ENCODE measurements at regions not wholly inside any gene's neighbourhood (a gene's known extent, or its start where the extent isn't known, plus 50 kb on each side); places are given as distances from the start of the nearest gene placed in this dataset.
A peak's percentile ranks its signal among the peaks of the same experiment; 100 is the strongest.

DNA sequence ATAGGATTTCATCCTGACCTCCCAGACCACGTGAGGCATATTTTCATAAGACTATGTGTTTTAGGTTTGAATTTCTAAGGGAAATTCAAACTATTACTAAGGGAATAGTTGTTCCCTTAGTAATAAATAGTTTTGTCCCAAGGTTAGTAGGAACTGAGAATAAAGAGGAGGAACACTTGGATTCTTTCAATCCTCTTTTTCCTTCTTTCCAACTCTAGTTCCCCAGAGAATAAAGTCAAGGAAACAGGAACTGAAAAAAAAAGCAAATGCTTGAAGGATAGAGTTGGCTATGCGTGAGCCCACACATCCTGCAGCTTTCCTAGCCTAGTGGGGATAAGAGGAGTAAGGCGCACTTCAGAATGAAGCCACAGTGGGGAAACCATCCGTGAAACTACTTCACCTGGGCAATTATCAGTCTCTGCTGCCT lies 312.1 kb upstream of the TGFBR2 start:
- H3K9me3 ChIP-seq (ENCODE audit: control extremely low read depth in 1 of 5, control insufficient read depth in 4 of 5, insufficient read depth in 2 of 5, low read depth in 1 of 5, low read length in 4 of 5), result no peaks in the 10 kb centered on the region
- 100% methylated on average over 4 of the region's 4 CpGs for WGBS (ENCODE audit: insufficient coverage)
- no peak overlapping the region for H3K4me3 ChIP-seq (ENCODE audit: control insufficient read depth in 1 of 7, extremely low read depth in 1 of 7, insufficient read depth in 4 of 7, low read depth in 2 of 7, low read length in 6 of 7)
- peaks cover 4 to 24% (median 17%) of the 10 kb centered on the region in 4 experiments for H3K4me1 ChIP-seq (ENCODE audit: control extremely low read depth in 1 of 4, control insufficient read depth in 4 of 4, insufficient read depth in 4 of 4, low read length in 3 of 4)
- POLR2A ChIA-PET, result interaction anchor here (1.0 kb wide), 1 partner anchor 395 kb away, joined by 3 read pairs; no protein-coding TSS in a partner anchor
- DNase-seq, result no peak
- H3K27ac ChIP-seq (ENCODE audit: insufficient read depth in 1 of 2, low read depth in 1 of 2, low read length in 2 of 2, poor library complexity in 1 of 2, severe bottlenecking in 2 of 2), result no peak overlapping the region
- H3K27me3 ChIP-seq (replicated peaks in 2 of 5; ENCODE audit: control insufficient read depth in 4 of 5, insufficient read depth in 5 of 5, low read length in 4 of 5), result no peaks in the 10 kb centered on the region
- CTCF ChIA-PET, result no interaction called here
- H3K36me3 ChIP-seq (ENCODE audit: control insufficient read depth in 4 of 4, insufficient read depth in 4 of 4, low read length in 3 of 4), result no peaks in the 10 kb centered on the region

DNA sequence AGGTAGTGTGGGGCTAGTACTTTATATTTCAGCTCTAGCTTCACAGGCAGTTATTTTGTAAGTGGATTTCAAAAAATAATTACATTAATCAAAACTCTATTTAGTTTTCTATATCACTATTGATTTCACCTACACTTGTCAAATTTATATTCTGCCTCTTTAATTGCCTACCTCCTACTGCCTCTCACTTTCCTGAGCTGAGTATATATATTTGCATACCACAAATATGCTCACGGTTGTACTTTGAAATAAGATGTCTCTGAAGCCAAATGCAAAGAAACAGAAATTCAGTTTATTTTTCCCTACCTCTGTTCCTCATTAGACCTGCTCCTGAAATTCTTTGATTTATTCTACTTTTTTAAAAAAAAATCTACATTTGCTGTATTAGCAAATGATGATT lies 309.3 kb upstream of the TGFBR2 start:
- no CpG with 5 or more reads among the region's 1 CpG for WGBS (ENCODE audit: insufficient coverage)
- ChIA-PET CTCF (no interaction called here), POLR2A (no interaction called here)
- no peaks in the 10 kb centered on the region for H3K27me3 ChIP-seq (replicated peaks in 2 of 5; ENCODE audit: control insufficient read depth in 4 of 5, insufficient read depth in 5 of 5, low read length in 4 of 5)
- H3K4me3 ChIP-seq (ENCODE audit: control insufficient read depth in 1 of 7, extremely low read depth in 1 of 7, insufficient read depth in 4 of 7, low read depth in 2 of 7, low read length in 6 of 7), result no peak overlapping the region
- H3K9me3 ChIP-seq (ENCODE audit: control extremely low read depth in 1 of 5, control insufficient read depth in 4 of 5, insufficient read depth in 2 of 5, low read depth in 1 of 5, low read length in 4 of 5), result no peaks in the 10 kb centered on the region
- no peak for DNase-seq
- no peaks in the 10 kb centered on the region for H3K36me3 ChIP-seq (ENCODE audit: control insufficient read depth in 4 of 4, insufficient read depth in 4 of 4, low read length in 3 of 4)
- H3K27ac ChIP-seq (ENCODE audit: insufficient read depth in 1 of 2, low read depth in 1 of 2, low read length in 2 of 2, poor library complexity in 1 of 2, severe bottlenecking in 2 of 2), result no peak overlapping the region
- H3K4me1 ChIP-seq (ENCODE audit: control extremely low read depth in 1 of 4, control insufficient read depth in 4 of 4, insufficient read depth in 4 of 4, low read length in 3 of 4), result peaks cover 0 to 8% (median 2%) of the 10 kb centered on the region in 4 experiments

DNA sequence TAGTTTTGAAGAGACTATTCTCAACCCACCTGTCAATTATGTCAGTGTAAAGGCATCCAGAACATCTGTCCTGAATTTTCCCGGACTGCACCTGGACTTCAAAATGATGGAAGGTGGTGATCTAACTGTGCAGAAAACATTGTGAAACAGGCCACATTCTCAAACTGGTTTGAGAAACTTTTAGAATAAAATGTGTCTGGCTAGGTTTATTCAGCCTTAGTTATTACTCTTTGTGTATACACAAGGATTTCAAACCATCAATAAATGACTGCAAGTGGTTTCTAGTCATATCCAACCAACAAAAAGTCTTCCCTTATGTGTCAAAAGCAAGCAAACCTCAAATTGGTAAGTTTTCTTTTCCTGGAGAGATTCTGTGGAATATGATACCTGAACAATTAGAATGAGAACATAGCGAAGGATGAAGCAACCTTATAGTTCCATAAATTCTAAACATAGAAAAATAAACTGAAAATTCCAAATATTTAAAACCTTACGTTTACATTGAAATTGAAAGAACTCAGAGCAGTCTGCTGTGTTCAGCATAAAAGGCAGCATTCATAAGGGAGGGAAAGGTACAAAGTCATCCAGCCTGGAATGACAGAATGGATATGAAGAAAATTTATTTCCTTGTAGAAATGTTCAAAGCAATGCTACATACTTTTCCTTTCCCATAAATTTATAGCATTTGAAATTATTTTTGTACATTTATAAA lies 306.6 kb upstream of the TGFBR2 start:
- DNase-seq, result no peak
- CTCF ChIA-PET, result no interaction called here
- 100% methylated on average over 1 of the region's 3 CpGs for WGBS (ENCODE audit: insufficient coverage)

DNA sequence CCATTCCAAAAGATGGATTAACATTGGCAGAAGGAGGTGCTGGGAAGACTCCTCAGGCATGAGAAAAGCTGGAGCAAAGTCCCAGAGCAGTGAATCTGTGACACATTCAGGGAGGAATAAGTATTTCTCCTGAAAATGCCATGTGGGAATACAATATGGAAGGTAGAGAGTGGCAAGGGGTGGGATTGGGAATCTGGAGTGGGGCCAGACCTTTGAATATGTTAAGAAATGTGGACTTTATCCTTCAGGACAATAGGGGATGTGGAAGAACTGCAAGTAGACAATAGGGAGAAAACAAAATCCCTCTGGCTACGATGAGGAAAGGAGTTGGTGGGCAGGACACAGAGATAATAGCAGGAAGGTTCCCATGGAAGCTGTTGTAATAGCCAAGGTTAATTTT lies 305.6 kb upstream of the TGFBR2 start:
- Histone ChIP-seq H3K27ac (ENCODE audit: insufficient read depth in 1 of 2, low read depth in 1 of 2, low read length in 2 of 2, poor library complexity in 1 of 2, severe bottlenecking in 2 of 2) (no peak overlapping the region), H3K27me3 (replicated peaks in 2 of 5; ENCODE audit: control insufficient read depth in 4 of 5, insufficient read depth in 5 of 5, low read length in 4 of 5) (no peaks in the 10 kb centered on the region), H3K4me1 (ENCODE audit: control extremely low read depth in 1 of 4, control insufficient read depth in 4 of 4, insufficient read depth in 4 of 4, low read length in 3 of 4) (no peaks in the 10 kb centered on the region), H3K4me3 (ENCODE audit: control insufficient read depth in 1 of 7, extremely low read depth in 1 of 7, insufficient read depth in 4 of 7, low read depth in 2 of 7, low read length in 6 of 7) (no peak overlapping the region), H3K9me3 (ENCODE audit: control extremely low read depth in 1 of 5, control insufficient read depth in 4 of 5, insufficient read depth in 2 of 5, low read depth in 1 of 5, low read length in 4 of 5) (peaks cover 0 to 4% (median 0%) of the 10 kb centered on the region in 5 experiments), H3K36me3 (ENCODE audit: control insufficient read depth in 4 of 4, insufficient read depth in 4 of 4, low read length in 3 of 4) (no peaks in the 10 kb centered on the region)
- no peak for DNase-seq
- ChIA-PET POLR2A (no interaction called here), CTCF (no interaction called here)
- no CpG with 5 or more reads among the region's 1 CpG for WGBS (ENCODE audit: insufficient coverage)

More for the DNA sequence above, 306.6 kb upstream of the TGFBR2 start:
- POLR2A ChIA-PET, result no interaction called here
- no peaks in the 10 kb centered on the region for H3K27me3 ChIP-seq (replicated peaks in 2 of 5; ENCODE audit: control insufficient read depth in 4 of 5, insufficient read depth in 5 of 5, low read length in 4 of 5)
- H3K36me3 ChIP-seq (ENCODE audit: control insufficient read depth in 4 of 4, insufficient read depth in 4 of 4, low read length in 3 of 4), result no peaks in the 10 kb centered on the region
- H3K4me3 ChIP-seq (ENCODE audit: control insufficient read depth in 1 of 7, extremely low read depth in 1 of 7, insufficient read depth in 4 of 7, low read depth in 2 of 7, low read length in 6 of 7), result no peak overlapping the region
- H3K9me3 ChIP-seq (ENCODE audit: control extremely low read depth in 1 of 5, control insufficient read depth in 4 of 5, insufficient read depth in 2 of 5, low read depth in 1 of 5, low read length in 4 of 5), result peaks cover 0 to 4% (median 0%) of the 10 kb centered on the region in 5 experiments
- H3K4me1 ChIP-seq (ENCODE audit: control extremely low read depth in 1 of 4, control insufficient read depth in 4 of 4, insufficient read depth in 4 of 4, low read length in 3 of 4), result no peaks in the 10 kb centered on the region
- no peak overlapping the region for H3K27ac ChIP-seq (ENCODE audit: insufficient read depth in 1 of 2, low read depth in 1 of 2, low read length in 2 of 2, poor library complexity in 1 of 2, severe bottlenecking in 2 of 2)

DNA sequence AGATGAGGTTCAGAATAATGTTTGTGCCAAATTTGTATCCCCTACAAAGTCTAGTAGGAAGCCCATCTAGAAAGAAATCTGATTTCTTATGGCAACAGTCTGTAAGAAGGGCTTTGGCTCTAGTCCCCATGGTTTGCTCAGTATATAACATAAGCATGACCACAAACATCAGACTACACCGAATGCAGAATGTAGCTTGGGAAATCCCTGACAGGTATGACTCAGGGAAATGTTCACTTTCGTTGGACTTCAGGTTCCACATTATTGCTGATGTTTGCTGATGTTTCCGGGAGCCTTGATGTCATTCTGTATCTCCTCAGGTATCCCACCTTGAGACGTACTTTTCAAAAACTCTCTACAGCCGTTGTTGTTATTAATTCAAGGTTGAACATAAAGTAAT lies 304.4 kb upstream of the TGFBR2 start:
- H3K36me3 ChIP-seq (ENCODE audit: control insufficient read depth in 4 of 4, insufficient read depth in 4 of 4, low read length in 3 of 4), result no peaks in the 10 kb centered on the region
- peaks cover 0 to 4% (median 0%) of the 10 kb centered on the region in 5 experiments for H3K9me3 ChIP-seq (ENCODE audit: control extremely low read depth in 1 of 5, control insufficient read depth in 4 of 5, insufficient read depth in 2 of 5, low read depth in 1 of 5, low read length in 4 of 5)
- H3K27me3 ChIP-seq (replicated peaks in 2 of 5; ENCODE audit: control insufficient read depth in 4 of 5, insufficient read depth in 5 of 5, low read length in 4 of 5), result no peaks in the 10 kb centered on the region
- no peak overlapping the region for H3K27ac ChIP-seq (ENCODE audit: insufficient read depth in 1 of 2, low read depth in 1 of 2, low read length in 2 of 2, poor library complexity in 1 of 2, severe bottlenecking in 2 of 2)
- POLR2A ChIA-PET, result no interaction called here
- no peak overlapping the region for H3K4me3 ChIP-seq (ENCODE audit: control insufficient read depth in 1 of 7, extremely low read depth in 1 of 7, insufficient read depth in 4 of 7, low read depth in 2 of 7, low read length in 6 of 7)
- H3K4me1 ChIP-seq (ENCODE audit: control extremely low read depth in 1 of 4, control insufficient read depth in 4 of 4, insufficient read depth in 4 of 4, low read length in 3 of 4), result no peaks in the 10 kb centered on the region
- DNase-seq, result peak in 2 of 3 donors; percentile 57 to 60
- WGBS (ENCODE audit: insufficient coverage), result 27% methylated on average over 4 of the region's 5 CpGs
- CTCF ChIA-PET, result no interaction called here

DNA sequence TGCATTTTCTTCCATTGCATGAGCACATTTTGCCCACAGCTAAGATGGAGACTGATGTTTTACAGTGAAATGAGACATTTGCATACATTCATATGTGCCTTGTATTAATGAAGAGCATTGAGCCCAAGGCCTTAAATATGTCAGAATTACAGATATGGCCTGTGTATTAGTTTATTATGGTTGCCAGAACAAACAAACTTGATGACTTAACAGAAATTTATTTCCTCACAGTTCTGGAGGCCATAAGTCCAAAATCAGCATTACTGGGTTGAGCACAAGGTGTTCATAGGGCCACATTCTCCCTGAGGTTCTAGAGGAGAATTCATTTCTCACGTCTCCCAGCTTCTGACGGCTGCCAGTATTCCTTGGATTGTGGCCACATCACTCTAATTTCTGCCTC lies 302.6 kb upstream of the TGFBR2 start:
- H3K27ac ChIP-seq (ENCODE audit: insufficient read depth in 1 of 2, low read depth in 1 of 2, low read length in 2 of 2, poor library complexity in 1 of 2, severe bottlenecking in 2 of 2), result no peak overlapping the region
- DNase-seq, result no peak
- 100% methylated on average over 2 of the region's 2 CpGs for WGBS (ENCODE audit: insufficient coverage)
- no peak overlapping the region for H3K4me3 ChIP-seq (ENCODE audit: control insufficient read depth in 1 of 7, extremely low read depth in 1 of 7, insufficient read depth in 4 of 7, low read depth in 2 of 7, low read length in 6 of 7)
- no peaks in the 10 kb centered on the region for H3K36me3 ChIP-seq (ENCODE audit: control insufficient read depth in 4 of 4, insufficient read depth in 4 of 4, low read length in 3 of 4)
- peaks cover 0 to 4% (median 0%) of the 10 kb centered on the region in 5 experiments for H3K9me3 ChIP-seq (ENCODE audit: control extremely low read depth in 1 of 5, control insufficient read depth in 4 of 5, insufficient read depth in 2 of 5, low read depth in 1 of 5, low read length in 4 of 5)
- H3K27me3 ChIP-seq (replicated peaks in 2 of 5; ENCODE audit: control insufficient read depth in 4 of 5, insufficient read depth in 5 of 5, low read length in 4 of 5), result no peaks in the 10 kb centered on the region
- POLR2A ChIA-PET, result no interaction called here
- CTCF ChIA-PET, result no interaction called here
- H3K4me1 ChIP-seq (ENCODE audit: control extremely low read depth in 1 of 4, control insufficient read depth in 4 of 4, insufficient read depth in 4 of 4, low read length in 3 of 4), result no peaks in the 10 kb centered on the region

DNA sequence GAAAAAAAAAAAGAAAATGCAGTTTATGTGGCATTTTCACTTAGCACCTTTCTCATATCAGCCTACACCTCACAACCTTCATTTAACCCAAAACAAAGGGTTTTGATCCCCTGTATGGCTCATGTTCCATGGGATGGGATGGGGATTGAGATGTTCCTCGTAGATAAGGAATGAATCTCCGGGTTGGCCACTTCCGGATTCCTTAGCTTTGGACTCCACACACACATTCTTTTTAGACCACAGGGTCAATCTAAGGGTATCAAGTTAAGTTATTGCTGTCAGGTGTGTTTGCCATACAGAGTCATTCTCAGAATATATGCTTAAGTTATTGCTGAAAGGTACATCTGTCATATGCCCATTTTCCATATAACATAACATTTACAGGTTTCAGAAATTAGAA lies 301.4 kb upstream of the TGFBR2 start:
- CTCF ChIA-PET, result no interaction called here
- POLR2A ChIA-PET, result no interaction called here

More for the DNA sequence above, 301.4 kb upstream of the TGFBR2 start:
- DNase-seq, result no peak
- H3K9me3 ChIP-seq (ENCODE audit: control extremely low read depth in 1 of 5, control insufficient read depth in 4 of 5, insufficient read depth in 2 of 5, low read depth in 1 of 5, low read length in 4 of 5), result peaks cover 0 to 4% (median 0%) of the 10 kb centered on the region in 5 experiments
- no peaks in the 10 kb centered on the region for H3K36me3 ChIP-seq (ENCODE audit: control insufficient read depth in 4 of 4, insufficient read depth in 4 of 4, low read length in 3 of 4)
- H3K27me3 ChIP-seq (replicated peaks in 2 of 5; ENCODE audit: control insufficient read depth in 4 of 5, insufficient read depth in 5 of 5, low read length in 4 of 5), result no peaks in the 10 kb centered on the region
- WGBS (ENCODE audit: insufficient coverage), result no CpG with 5 or more reads among the region's 3 CpGs
- H3K27ac ChIP-seq (ENCODE audit: insufficient read depth in 1 of 2, low read depth in 1 of 2, low read length in 2 of 2, poor library complexity in 1 of 2, severe bottlenecking in 2 of 2), result no peak overlapping the region
- H3K4me3 ChIP-seq (ENCODE audit: control insufficient read depth in 1 of 7, extremely low read depth in 1 of 7, insufficient read depth in 4 of 7, low read depth in 2 of 7, low read length in 6 of 7), result no peak overlapping the region
- H3K4me1 ChIP-seq (ENCODE audit: control extremely low read depth in 1 of 4, control insufficient read depth in 4 of 4, insufficient read depth in 4 of 4, low read length in 3 of 4), result no peaks in the 10 kb centered on the region

Data from common myeloid progenitor, CD34-positive (primary cell).